Heart left ventricle (tissue), 13 donors: ENCODE measurements at regions not wholly inside any gene's neighbourhood (a gene's known extent, or its start where the extent isn't known, plus 50 kb on each side); places are given as distances from the start of the nearest gene placed in this dataset.

ENCODE experiments used
- POLR2A ChIP-seq, 2 donors: fragments of 450-650 bp; IDR thresholded peaks; one replicate each; pipeline ENCODE4 v1.6.1; 2017; ENCODE audit warnings: antibody characterized with exemption in 2 of 2, mild to moderate bottlenecking in 2 of 2, moderate library complexity in 2 of 2
- TF ChIP-seq, protein P1 (sequence below), 12 donors: fragments of 200-600 bp; sonication (generic) in 4 of 12; IDR thresholded peaks; one replicate each; pipeline versions ENCODE4 v1.5.0 to v1.8.0; 2018 to 2022; ENCODE audit warnings: antibody characterized with exemption in 12 of 12, mild to moderate bottlenecking in 5 of 12
- donor health status: ischemic (EF 13 %, LVEDD 7.1; RV severe dilation, severe dysfunction).
- donor health status: DM: no; HTN: yes; CAD: no.
- donor health status: DM: no; HTN: no; CAD: no.
- donor health status: ischemic (EF 25% LVEDD 6.9; RV normal size, moderate dysfunction).
- donor health status: ischemic (EF 25% LVEDD 5.7; RV mildly dilated, moderate dysfunction).
- donor health status: ischemic (EF 35%, LVEDD 5.7; RV mildly dilated, moderate dysfunction).
- donor health status: nonischemic (EF 11% LVEDD 7.7; RV severe dilation, severe dysfunction).
- donor health status: DM: yes; HTN: yes; CAD: no.
- donor health status: PGD.
- donor health status: ischemic (EF 29% LVEDD 5.4; RV normal size, mild dysfunction).
- donor health status: nonischemic (EF 23%, LVEDD 6.1; RV moderate dilation, normal function).

DNA sequence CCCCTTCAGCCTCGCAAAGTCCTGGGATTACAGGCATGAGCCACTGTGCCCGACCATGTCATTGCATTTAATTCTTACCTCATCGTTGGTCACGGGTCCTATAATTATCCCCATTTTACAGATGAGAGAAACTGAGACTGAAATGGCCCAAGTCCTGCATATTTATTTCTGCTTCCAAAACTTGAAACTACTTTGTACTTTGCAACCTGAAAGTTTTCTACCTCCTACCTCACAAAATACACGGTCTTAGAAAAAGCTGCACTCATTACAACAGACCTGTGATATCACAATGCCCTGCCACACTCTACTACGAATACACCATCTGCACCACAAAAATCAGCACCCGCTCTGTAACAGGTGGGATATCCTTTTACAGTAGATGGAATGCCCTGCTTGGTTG lies 189.1 kb downstream of the ADAMTS15 start:
- TF ChIP-seq POLR2A (IDR thresholded peaks at IDR 0.05) = no peak
- TF ChIP-seq, protein P1, sequence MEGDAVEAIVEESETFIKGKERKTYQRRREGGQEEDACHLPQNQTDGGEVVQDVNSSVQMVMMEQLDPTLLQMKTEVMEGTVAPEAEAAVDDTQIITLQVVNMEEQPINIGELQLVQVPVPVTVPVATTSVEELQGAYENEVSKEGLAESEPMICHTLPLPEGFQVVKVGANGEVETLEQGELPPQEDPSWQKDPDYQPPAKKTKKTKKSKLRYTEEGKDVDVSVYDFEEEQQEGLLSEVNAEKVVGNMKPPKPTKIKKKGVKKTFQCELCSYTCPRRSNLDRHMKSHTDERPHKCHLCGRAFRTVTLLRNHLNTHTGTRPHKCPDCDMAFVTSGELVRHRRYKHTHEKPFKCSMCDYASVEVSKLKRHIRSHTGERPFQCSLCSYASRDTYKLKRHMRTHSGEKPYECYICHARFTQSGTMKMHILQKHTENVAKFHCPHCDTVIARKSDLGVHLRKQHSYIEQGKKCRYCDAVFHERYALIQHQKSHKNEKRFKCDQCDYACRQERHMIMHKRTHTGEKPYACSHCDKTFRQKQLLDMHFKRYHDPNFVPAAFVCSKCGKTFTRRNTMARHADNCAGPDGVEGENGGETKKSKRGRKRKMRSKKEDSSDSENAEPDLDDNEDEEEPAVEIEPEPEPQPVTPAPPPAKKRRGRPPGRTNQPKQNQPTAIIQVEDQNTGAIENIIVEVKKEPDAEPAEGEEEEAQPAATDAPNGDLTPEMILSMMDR (IDR thresholded peaks at IDR 0.05) = no peak
